Neuronal stem cell (in vitro differentiated cells): ENCODE measurements at regions not wholly inside any gene's neighbourhood (a gene's known extent, or its start where the extent isn't known, plus 50 kb on each side); places are given as distances from the start of the nearest gene placed in this dataset.
A peak's percentile ranks its signal among the peaks of the same experiment; 100 is the strongest.

ENCODE experiments used
- DNase-seq: peaks from one replicate; pipeline ENCODE4 v3.0.0-alpha.2; 2013; ENCODE audit warnings: low spot score
- H2AFZ ChIP-seq: one replicate; pipeline ENCODE4 v1.6.1; 2013; ENCODE audit warnings: mild to moderate bottlenecking, low read length, inconsistent platforms
- H2AK5ac ChIP-seq: 2 replicates; pipeline ENCODE4 v1.6.1; 2013; ENCODE audit warnings: low read depth, mild to moderate bottlenecking, inconsistent platforms, low read length, moderate library complexity, mixed read lengths
- H2BK120ac ChIP-seq: 2 replicates; pipeline ENCODE4 v1.6.1; 2013; ENCODE audit warnings: low read depth, mild to moderate bottlenecking, inconsistent platforms, low read length, moderate library complexity, mixed read lengths
- H2BK12ac ChIP-seq: one replicate; pipeline ENCODE4 v1.6.1; 2013; ENCODE audit warnings: low read length, inconsistent platforms
- H2BK15ac ChIP-seq: 2 replicates; pipeline ENCODE4 v1.6.1; 2013; ENCODE audit warnings: mild to moderate bottlenecking, low read length, inconsistent platforms, mixed read lengths
- H2BK5ac ChIP-seq: one replicate; pipeline ENCODE4 v1.6.1; 2013; ENCODE audit warnings: inconsistent platforms, mild to moderate bottlenecking, low read length, moderate library complexity
- H3K14ac ChIP-seq: one replicate; pipeline ENCODE4 v1.6.1; 2013; ENCODE audit warnings: low read length, inconsistent platforms
- H3K18ac ChIP-seq: 2 replicates; pipeline ENCODE4 v1.6.1; 2013; ENCODE audit warnings: low read length, inconsistent platforms
- H3K23ac ChIP-seq: 2 replicates; pipeline ENCODE4 v1.6.1; 2013; ENCODE audit warnings: low read depth, mild to moderate bottlenecking, mixed read lengths, low read length, inconsistent platforms; ENCODE audit not compliant: poor library complexity
- H3K27ac ChIP-seq: replicated peaks from 3 replicates; pipeline ENCODE4 v1.5.1; 2013; ENCODE audit warnings: low read length, inconsistent platforms
- H3K27me3 ChIP-seq, 3 experiments: 2 replicates each; pipeline ENCODE4 v1.6.1; 2013; ENCODE audit warnings: low read length in 3 of 3, mild to moderate bottlenecking in 2 of 3, inconsistent platforms in 1 of 3, low read depth in 1 of 3, mixed read lengths in 1 of 3, moderate library complexity in 1 of 3; ENCODE audit not compliant: control insufficient read depth in 3 of 3, insufficient read depth in 3 of 3
- H3K36me3 ChIP-seq, 2 donors: replicated peaks in 1 of 2; 2 replicates each; pipeline ENCODE4 v1.6.1; 2013; ENCODE audit warnings: low read length in 2 of 2; ENCODE audit not compliant: control insufficient read depth in 2 of 2, insufficient read depth in 2 of 2
- H3K4ac ChIP-seq: 2 replicates; pipeline ENCODE4 v1.6.1; 2013; ENCODE audit warnings: inconsistent platforms, mild to moderate bottlenecking, low read length, moderate library complexity
- H3K4me1 ChIP-seq, 2 donors: 1 replicate in 1 of 2; 2 replicates in 1 of 2; pipeline ENCODE4 v1.6.1; 2013; ENCODE audit warnings: low read length in 2 of 2, low read depth in 1 of 2; ENCODE audit not compliant: control insufficient read depth in 2 of 2, insufficient read depth in 1 of 2
- H3K4me2 ChIP-seq: one replicate; pipeline ENCODE4 v1.6.1; 2013; ENCODE audit warnings: mild to moderate bottlenecking, low read length, inconsistent platforms; ENCODE audit not compliant: insufficient read depth, poor library complexity, severe bottlenecking
- H3K4me3 ChIP-seq, 2 donors: 2 replicates each; pipeline ENCODE4 v1.5.1; 2013; ENCODE audit warnings: low read length in 2 of 2, mild to moderate bottlenecking in 2 of 2, inconsistent platforms in 1 of 2, moderate library complexity in 1 of 2
- H3K79me1 ChIP-seq: one replicate; pipeline ENCODE4 v1.6.1; 2013; ENCODE audit warnings: low read depth, mild to moderate bottlenecking, inconsistent platforms, low read length, moderate library complexity
- H3K9ac ChIP-seq: one replicate; pipeline ENCODE4 v1.6.1; 2013; ENCODE audit warnings: mild to moderate bottlenecking, low read depth, low read length, inconsistent platforms; ENCODE audit not compliant: poor library complexity
- H3K9me3 ChIP-seq, 2 donors: replicated peaks in 1 of 2; 2 replicates each; pipeline versions ENCODE3 to v1.6.1; 2013; ENCODE audit warnings: low read length in 2 of 2, mild to moderate bottlenecking in 2 of 2, inconsistent platforms in 1 of 2, low read depth in 1 of 2, mixed read lengths in 1 of 2, moderate library complexity in 1 of 2; ENCODE audit not compliant: control insufficient read depth in 2 of 2, insufficient read depth in 1 of 2
- H4K8ac ChIP-seq: one replicate; pipeline ENCODE4 v1.6.1; 2013; ENCODE audit warnings: low read depth, mild to moderate bottlenecking, inconsistent platforms, low read length, moderate library complexity
- H4K91ac ChIP-seq: one replicate; pipeline ENCODE4 v1.6.1; 2013; ENCODE audit warnings: low read length, low read depth, mild to moderate bottlenecking, inconsistent platforms; ENCODE audit not compliant: poor library complexity
- WGBS, 2 donors: extraction: QIAGEN DNeasy Blood & Tissue Kit; methylation state at CpG; one replicate each; pipeline ENCODE4 v1.1.7; 2013; ENCODE audit warnings: missing lambda C conversion rate in 2 of 2, mixed read lengths in 1 of 2; ENCODE audit not compliant: insufficient read length in 2 of 2, insufficient replicate concordance in 1 of 2; ENCODE audit errors: extremely low coverage in 2 of 2; 5-methylcytosine and 5-hydroxymethylcytosine counted together

DNA sequence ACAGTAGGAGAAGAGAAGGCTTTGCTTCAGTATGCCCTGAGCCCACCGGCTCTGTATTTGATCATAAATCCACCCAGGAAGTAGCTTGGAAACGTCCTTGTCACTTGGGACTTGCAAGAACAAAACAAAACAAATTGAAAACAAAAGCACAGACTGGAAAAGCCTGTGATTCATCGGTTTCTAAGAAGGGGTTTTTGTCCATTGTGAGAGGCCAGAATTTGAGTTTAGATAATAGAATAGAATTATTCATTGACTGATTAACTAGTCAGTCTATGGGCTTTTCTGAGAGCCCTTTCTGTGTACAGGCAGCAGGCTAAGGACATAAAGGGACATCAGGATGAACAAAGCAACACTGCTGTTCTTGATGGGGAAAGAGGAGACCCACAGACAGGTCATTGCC is 424.8 kb downstream of the IRX1 start:
- H3K9me3 ChIP-seq = peaks cover 0 to 5% of the 10 kb centered on the region in 2 donors
- H3K4me2 ChIP-seq = no peak overlapping the region
- no CpG with 5 or more reads among the region's 3 CpGs for WGBS, 2 donors

DNA sequence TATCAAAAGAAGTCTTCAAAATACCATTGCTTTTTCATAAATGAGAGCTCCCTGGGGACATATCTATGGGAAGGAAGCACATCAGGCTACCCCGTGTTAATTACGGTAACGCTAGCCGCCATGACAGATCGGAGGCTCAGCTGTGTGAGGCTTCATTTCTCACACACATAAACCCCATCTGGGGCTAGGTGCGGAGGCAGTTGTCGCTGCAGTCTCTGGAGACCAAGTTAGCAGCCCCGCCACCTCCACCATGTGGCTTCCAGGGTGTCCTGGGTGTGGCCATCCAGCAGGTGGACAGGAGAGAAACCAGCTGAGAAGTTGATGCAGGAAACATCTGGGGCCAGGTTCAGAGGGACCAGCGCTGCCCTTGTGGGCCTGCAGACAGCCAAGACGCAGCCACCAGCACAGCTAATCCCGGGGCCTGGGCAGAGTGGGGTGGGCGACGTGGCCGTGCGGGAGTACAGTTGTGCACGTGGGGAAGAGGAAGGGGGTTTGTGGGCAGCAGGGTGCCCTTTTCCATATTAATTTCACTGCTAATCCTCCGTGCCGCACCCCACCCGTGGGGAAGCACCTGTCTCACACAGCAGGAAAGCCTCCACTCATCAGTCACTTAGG is 426.5 kb downstream of the IRX1 start:
- peak overlapping the region; percentile 79 for H2BK15ac ChIP-seq
- H3K4me3 ChIP-seq = no peak overlapping the region
- H3K4me2 ChIP-seq = no peak overlapping the region
- WGBS, 2 donors = no CpG with 5 or more reads among the region's 19 CpGs
- H2BK120ac ChIP-seq = no peak overlapping the region
- no peak overlapping the region for H4K91ac ChIP-seq
- peak overlapping the region; percentile 21 for H3K14ac ChIP-seq
- no peak for DNase-seq
- no peak overlapping the region for H3K27ac ChIP-seq
- peaks cover 0 to 5% of the 10 kb centered on the region in 2 donors for H3K9me3 ChIP-seq
- peaks cover 2 to 5% of the 10 kb centered on the region in 2 donors for H3K4me1 ChIP-seq
- H3K27me3 ChIP-seq = no peaks in the 10 kb centered on the region
- no peak overlapping the region for H2AFZ ChIP-seq
- no peaks in the 10 kb centered on the region for H3K79me1 ChIP-seq
- H3K4ac ChIP-seq = no peak overlapping the region
- peak overlapping the region; percentile 50 for H2BK5ac ChIP-seq
- H4K8ac ChIP-seq = no peak overlapping the region
- H3K23ac ChIP-seq = no peak overlapping the region
- H2AK5ac ChIP-seq = peak overlapping the region; percentile 57
- H3K36me3 ChIP-seq = no peaks in the 10 kb centered on the region
- no peak overlapping the region for H2BK12ac ChIP-seq
- no peak overlapping the region for H3K9ac ChIP-seq
- H3K18ac ChIP-seq = peak overlapping the region; percentile 73

More for the DNA sequence above, 424.8 kb downstream of the IRX1 start:
- Histone ChIP-seq H3K27me3 (no peaks in the 10 kb centered on the region), H2BK5ac (no peak overlapping the region), H3K79me1 (no peaks in the 10 kb centered on the region), H4K91ac (no peak overlapping the region), H2AK5ac (no peak overlapping the region), H2BK12ac (no peak overlapping the region), H3K4me1 (peaks cover 2 to 5% of the 10 kb centered on the region in 2 donors), H3K36me3 (no peaks in the 10 kb centered on the region), H3K9ac (no peak overlapping the region), H3K14ac (no peak overlapping the region), H3K4ac (no peak overlapping the region), H2BK120ac (no peak overlapping the region), H3K18ac (no peak overlapping the region), H2BK15ac (no peak overlapping the region), H4K8ac (no peak overlapping the region), H3K4me3 (no peak overlapping the region), H2AFZ (peak overlapping the region; percentile 51), H3K27ac (no peak overlapping the region), H3K23ac (no peak overlapping the region)
- no peak for DNase-seq

GRCh38 chr5:4023091-4023752 is 427.6 kb downstream of the IRX1 start:
- H3K9me3 ChIP-seq = peaks cover 0 to 5% of the 10 kb centered on the region in 2 donors
- no peak overlapping the region for H3K4me2 ChIP-seq
- H3K18ac ChIP-seq = no peak overlapping the region
- no peak for DNase-seq
- no CpG with 5 or more reads among the region's 23 CpGs for whole genome bisulfite sequencing, 2 donors
- H3K36me3 ChIP-seq = no peaks in the 10 kb centered on the region
- H2BK120ac ChIP-seq = no peak overlapping the region
- no peak overlapping the region for H3K9ac ChIP-seq
- peak overlapping the region; percentile 8 for H3K23ac ChIP-seq
- H3K4me1 ChIP-seq = peaks cover 4 to 5% of the 10 kb centered on the region in 2 donors
- no peak overlapping the region for H3K27ac ChIP-seq
- no peak overlapping the region for H3K4ac ChIP-seq
- no peak overlapping the region for H4K8ac ChIP-seq
- peak overlapping the region; percentile 79 for H2BK15ac ChIP-seq
- no peak overlapping the region for H3K14ac ChIP-seq
- no peak overlapping the region for H2AFZ ChIP-seq
- no peak overlapping the region for H3K4me3 ChIP-seq
- H2AK5ac ChIP-seq = no peak overlapping the region
- H4K91ac ChIP-seq = no peak overlapping the region
- no peaks in the 10 kb centered on the region for H3K79me1 ChIP-seq
- H2BK5ac ChIP-seq = peak overlapping the region; percentile 50
- H2BK12ac ChIP-seq = no peak overlapping the region
- no peaks in the 10 kb centered on the region for H3K27me3 ChIP-seq

DNA sequence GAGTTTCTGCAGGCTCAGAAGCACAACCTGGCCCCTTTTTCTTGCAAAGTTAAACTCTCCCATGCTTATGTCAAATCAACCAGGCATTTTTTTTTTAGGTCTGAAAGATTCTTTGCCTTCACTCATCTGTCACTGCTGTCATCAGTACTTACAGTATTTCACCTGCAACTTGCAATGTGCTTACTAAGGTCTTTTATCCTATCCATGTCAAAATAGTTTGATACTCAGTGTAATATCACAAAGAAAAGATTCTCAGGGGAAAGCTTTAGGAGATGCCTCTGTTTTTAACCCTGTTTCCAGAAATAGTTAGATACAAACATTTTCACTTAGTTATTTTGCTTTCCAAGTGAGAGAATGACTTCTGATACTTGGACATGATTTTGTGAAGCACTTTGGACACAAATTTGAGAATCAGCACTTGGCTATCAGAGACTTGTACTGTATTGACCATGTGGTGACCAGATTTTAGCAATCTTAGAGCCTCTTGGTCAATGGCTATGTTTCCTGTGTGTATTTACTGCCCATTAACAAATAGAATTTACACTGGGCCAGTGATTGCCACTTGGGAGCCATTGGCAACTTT is 428.2 kb downstream of the IRX1 start:
- Histone ChIP-seq H3K4me2 (no peak overlapping the region), H2AK5ac (no peak overlapping the region), H3K36me3 (no peaks in the 10 kb centered on the region), H3K4me3 (no peak overlapping the region), H3K9ac (no peak overlapping the region), H4K91ac (no peak overlapping the region), H3K27ac (no peak overlapping the region), H3K4me1 (peaks cover 8 to 11% of the 10 kb centered on the region in 2 donors), H3K23ac (no peak overlapping the region), H2BK5ac (no peak overlapping the region), H3K14ac (no peak overlapping the region), H3K9me3 (peaks cover 0 to 5% of the 10 kb centered on the region in 2 donors), H4K8ac (no peak overlapping the region), H2BK120ac (no peak overlapping the region), H3K4ac (no peak overlapping the region), H2BK15ac (no peak overlapping the region), H3K18ac (no peak overlapping the region), H3K79me1 (no peaks in the 10 kb centered on the region), H2BK12ac (no peak overlapping the region), H3K27me3 (no peaks in the 10 kb centered on the region), H2AFZ (no peak overlapping the region)
- no peak for DNase-seq
